Cardiac muscle cell (in vitro differentiated cells and primary cell): ENCODE measurements at regions not wholly inside any gene's neighbourhood (a gene's known extent, or its start where the extent isn't known, plus 50 kb on each side); places are given as distances from the start of the nearest gene placed in this dataset.

Source experiments
- DNase-seq, 2 donors: peaks; one replicate each; pipeline versions ENCODE4 v3.0.0 to v3.0.0-alpha.2; 2010 to 2017; ENCODE audit warnings: low read depth in 1 of 2, low spot score in 1 of 2
- H3K27ac ChIP-seq: fragments of 200-600 bp; sonication (generic); 2 replicates; pipeline ENCODE4 v1.5.1; 2016
- H3K27me3 ChIP-seq: fragments of 200-600 bp; sonication (generic); 2 replicates; pipeline ENCODE4 v1.6.0; 2016; ENCODE audit warnings: control low read depth
- H3K36me3 ChIP-seq: fragments of 200-600 bp; sonication (generic); 2 replicates; pipeline ENCODE4 v1.5.1; 2016; ENCODE audit warnings: control low read depth
- H3K4me1 ChIP-seq: fragments of 200-600 bp; sonication (generic); 2 replicates; pipeline ENCODE4 v1.8.1; 2017; ENCODE audit warnings: low read depth, mild to moderate bottlenecking, mixed run types
- H3K4me3 ChIP-seq: fragments of 200-600 bp; sonication (generic); 2 replicates; pipeline ENCODE4 v1.5.1; 2016; ENCODE audit warnings: mild to moderate bottlenecking
- H3K9me3 ChIP-seq: fragments of 200-600 bp; sonication (generic); 2 replicates; pipeline ENCODE4 v1.5.1; 2017; ENCODE audit warnings: low read depth, mild to moderate bottlenecking, control low read depth
- TF ChIP-seq, protein P1 (sequence below): IDR thresholded peaks from 2 replicates; pipeline ENCODE4 v1.5.1; 2012; ENCODE audit warnings: low read depth, mild to moderate bottlenecking, low read length

GRCh38 chr13:76414320-76414719 lies 471.9 kb downstream of the KCTD12 start:
- no peak overlapping the region for H3K4me3 ChIP-seq
- peak; percentile 4 to 27 for DNase-seq
- H3K9me3 ChIP-seq: no peaks in the 10 kb centered on the region
- no peaks in the 10 kb centered on the region for H3K27me3 ChIP-seq
- H3K4me1 ChIP-seq: peaks cover 22% of the 10 kb centered on the region
- TF ChIP-seq, protein P1, sequence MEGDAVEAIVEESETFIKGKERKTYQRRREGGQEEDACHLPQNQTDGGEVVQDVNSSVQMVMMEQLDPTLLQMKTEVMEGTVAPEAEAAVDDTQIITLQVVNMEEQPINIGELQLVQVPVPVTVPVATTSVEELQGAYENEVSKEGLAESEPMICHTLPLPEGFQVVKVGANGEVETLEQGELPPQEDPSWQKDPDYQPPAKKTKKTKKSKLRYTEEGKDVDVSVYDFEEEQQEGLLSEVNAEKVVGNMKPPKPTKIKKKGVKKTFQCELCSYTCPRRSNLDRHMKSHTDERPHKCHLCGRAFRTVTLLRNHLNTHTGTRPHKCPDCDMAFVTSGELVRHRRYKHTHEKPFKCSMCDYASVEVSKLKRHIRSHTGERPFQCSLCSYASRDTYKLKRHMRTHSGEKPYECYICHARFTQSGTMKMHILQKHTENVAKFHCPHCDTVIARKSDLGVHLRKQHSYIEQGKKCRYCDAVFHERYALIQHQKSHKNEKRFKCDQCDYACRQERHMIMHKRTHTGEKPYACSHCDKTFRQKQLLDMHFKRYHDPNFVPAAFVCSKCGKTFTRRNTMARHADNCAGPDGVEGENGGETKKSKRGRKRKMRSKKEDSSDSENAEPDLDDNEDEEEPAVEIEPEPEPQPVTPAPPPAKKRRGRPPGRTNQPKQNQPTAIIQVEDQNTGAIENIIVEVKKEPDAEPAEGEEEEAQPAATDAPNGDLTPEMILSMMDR: no peak
- H3K27ac ChIP-seq: no peak overlapping the region
- no peaks in the 10 kb centered on the region for H3K36me3 ChIP-seq

DNA sequence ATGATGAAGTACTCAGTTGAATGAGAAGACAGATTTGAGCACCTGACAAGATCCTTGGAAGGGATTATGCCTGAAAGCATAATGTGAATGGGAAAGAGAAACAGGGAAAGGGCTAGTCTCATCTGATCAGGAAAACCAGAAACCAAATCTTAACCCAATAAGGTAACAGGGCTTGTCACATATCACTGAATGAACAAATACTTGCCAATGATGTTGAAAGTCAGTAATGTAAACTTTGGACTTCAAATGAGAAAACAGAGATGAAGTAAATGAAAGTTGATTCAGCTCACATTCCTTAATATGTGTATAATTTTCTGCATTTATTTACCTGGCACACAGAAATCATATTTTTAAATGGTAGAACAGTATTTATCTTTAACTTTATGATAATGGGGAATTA lies 480.0 kb downstream of the KCTD12 start:
- DNase-seq: no peak
- no peaks in the 10 kb centered on the region for H3K36me3 ChIP-seq
- no peaks in the 10 kb centered on the region for H3K4me1 ChIP-seq
- H3K4me3 ChIP-seq: no peak overlapping the region
- no peaks in the 10 kb centered on the region for H3K9me3 ChIP-seq
- TF ChIP-seq, protein P1: no peak
- no peak overlapping the region for H3K27ac ChIP-seq
- H3K27me3 ChIP-seq: no peaks in the 10 kb centered on the region

DNA sequence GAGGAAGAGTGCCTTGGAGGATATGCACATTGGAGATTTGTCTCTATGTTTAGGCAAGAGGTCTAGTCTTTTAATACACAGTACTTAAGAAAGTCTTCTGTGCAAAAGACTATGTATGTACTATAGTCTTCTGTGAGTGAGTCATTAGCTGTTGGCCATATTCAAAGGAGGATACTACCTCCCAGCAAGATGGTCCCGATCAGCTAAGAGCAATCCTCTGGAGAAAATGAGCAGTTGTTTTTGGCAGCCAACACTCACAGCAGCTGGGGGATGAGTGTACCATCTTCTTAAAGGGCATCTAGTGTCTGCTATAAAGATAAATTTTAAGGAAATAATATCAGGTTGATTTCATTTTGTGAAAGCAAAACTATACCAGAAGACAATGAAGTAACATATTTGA lies 487.8 kb downstream of the KCTD12 start:
- Histone ChIP-seq H3K4me1 (peaks cover 10% of the 10 kb centered on the region), H3K36me3 (no peaks in the 10 kb centered on the region), H3K4me3 (no peak overlapping the region), H3K27me3 (no peaks in the 10 kb centered on the region), H3K9me3 (no peaks in the 10 kb centered on the region), H3K27ac (no peak overlapping the region)
- TF ChIP-seq, protein P1: no peak
- DNase-seq: peak in 1 of 2 donors; percentile 6

DNA sequence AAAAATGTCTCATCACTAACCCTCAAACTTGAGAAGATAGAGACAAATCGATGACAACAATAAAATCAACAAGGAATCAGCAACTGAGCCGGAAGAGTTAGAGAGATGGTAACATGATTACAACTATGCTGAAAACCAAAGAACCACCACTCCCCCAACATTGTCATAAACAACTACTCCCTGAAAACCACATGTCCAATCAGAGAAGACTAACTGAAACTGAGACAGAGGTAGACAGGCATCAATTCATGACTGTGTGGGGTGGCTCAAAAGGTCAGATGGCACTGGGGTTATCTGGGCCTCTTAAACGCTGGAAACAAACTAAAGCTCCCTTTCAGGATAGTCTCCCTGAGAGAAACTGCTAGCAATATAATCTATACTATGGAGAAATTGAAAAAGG lies 488.8 kb downstream of the KCTD12 start:
- Histone ChIP-seq H3K36me3 (no peaks in the 10 kb centered on the region), H3K27ac (no peak overlapping the region), H3K4me1 (peaks cover 10% of the 10 kb centered on the region), H3K9me3 (no peaks in the 10 kb centered on the region), H3K27me3 (no peaks in the 10 kb centered on the region), H3K4me3 (no peak overlapping the region)
- TF ChIP-seq, protein P1: no peak
- no peak for DNase-seq

- no peak for DNase-seq
- H3K36me3 ChIP-seq: no peaks in the 10 kb centered on the region
- H3K27ac ChIP-seq: no peak overlapping the region
- TF ChIP-seq, protein P1: no peak
- no peaks in the 10 kb centered on the region for H3K9me3 ChIP-seq
- peaks cover 1% of the 10 kb centered on the region for H3K4me1 ChIP-seq
- H3K27me3 ChIP-seq: no peaks in the 10 kb centered on the region
- H3K4me3 ChIP-seq: no peak overlapping the region
These were observed 496.9 kb downstream of the KCTD12 start for GRCh38 chr13:76389321-76389720.

DNA sequence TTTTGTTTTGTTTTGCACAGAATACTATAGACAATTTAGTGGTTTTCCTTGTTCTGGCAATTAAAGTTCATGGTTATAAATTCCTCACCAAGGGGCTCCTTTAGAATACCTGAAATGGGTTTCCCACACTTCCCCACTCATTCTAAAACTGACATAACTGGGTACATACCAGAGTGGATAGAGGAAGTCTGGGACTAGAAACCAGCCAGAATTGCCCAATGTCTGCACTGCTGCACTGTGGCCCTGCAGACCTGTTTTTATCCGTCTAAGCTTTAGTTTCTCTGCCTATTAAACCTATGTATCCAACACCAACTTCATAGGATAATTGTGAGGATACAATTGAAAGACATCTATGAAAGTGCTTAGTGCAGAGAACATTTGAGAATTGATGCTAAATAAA lies 498.6 kb downstream of the KCTD12 start:
- Histone ChIP-seq H3K27me3 (no peaks in the 10 kb centered on the region), H3K4me1 (peaks cover 10% of the 10 kb centered on the region), H3K27ac (no peak overlapping the region), H3K36me3 (no peaks in the 10 kb centered on the region), H3K9me3 (no peaks in the 10 kb centered on the region), H3K4me3 (no peak overlapping the region)
- TF ChIP-seq, protein P1: no peak
- no peak for DNase-seq
